ENCODE measurements at regions not wholly inside any gene's neighbourhood (a gene's known extent, or its start where the extent isn't known, plus 50 kb on each side); places are given as distances from the start of the nearest gene placed in this dataset.

GRCh38 chrX:39636481-39636880 lies 461.3 kb downstream of the BCOR start:
- Mint-ChIP-seq H3K4me1 (no peaks in the 10 kb centered on the region), H3K27ac (no peak overlapping the region), H3K4me3 (no peak overlapping the region), H3K36me3 (ENCODE audit: low read depth) (no peaks in the 10 kb centered on the region), H3K27me3 (no peaks in the 10 kb centered on the region), H3K9me3 (no peaks in the 10 kb centered on the region)
- intact Hi-C loops (cut with micrococcal nuclease), result no loop called here
- DNase-seq (no peak), ATAC-seq (ENCODE audit: low read depth) (no peak)
- POLR2A ChIA-PET, result no interaction called here
- no peak for TF ChIP-seq CTCF (IDR thresholded peaks at IDR 0.05)
- CTCF ChIA-PET, result no interaction called here

- no peaks in the 10 kb centered on the region for H3K36me3 Mint-ChIP-seq (ENCODE audit: low read depth)
Measured at GRCh38 chrX:39638526-39638925, 459.2 kb downstream of the BCOR start.

GRCh38 chrX:39639871-39640270 lies 457.9 kb downstream of the BCOR start:
- H3K4me1 Mint-ChIP-seq, result no peaks in the 10 kb centered on the region
- intact Hi-C loops (cut with micrococcal nuclease), result no loop called here
- H3K27me3 Mint-ChIP-seq, result peaks cover 4% of the 10 kb centered on the region
- DNase-seq (no peak), ATAC-seq (ENCODE audit: low read depth) (no peak)
- H3K9me3 Mint-ChIP-seq, result no peaks in the 10 kb centered on the region
- H3K4me3 Mint-ChIP-seq, result no peak overlapping the region
- H3K36me3 Mint-ChIP-seq (ENCODE audit: low read depth), result no peaks in the 10 kb centered on the region
- POLR2A ChIA-PET, result no interaction called here
- no peak overlapping the region for H3K27ac Mint-ChIP-seq
- TF ChIP-seq CTCF (IDR thresholded peaks at IDR 0.05), result no peak
- CTCF ChIA-PET, result no interaction called here

More at GRCh38 chrX:39638526-39638925, 459.2 kb downstream of the BCOR start:
- Mint-ChIP-seq H3K27ac (no peak overlapping the region), H3K9me3 (no peaks in the 10 kb centered on the region), H3K4me1 (no peaks in the 10 kb centered on the region), H3K27me3 (peaks cover 4% of the 10 kb centered on the region), H3K4me3 (no peak overlapping the region)
- no peak for DNase-seq
- ChIA-PET POLR2A (no interaction called here), CTCF (no interaction called here)
- intact Hi-C loops (cut with micrococcal nuclease), result no loop called here
- no peak for ATAC-seq (ENCODE audit: low read depth)
- TF ChIP-seq CTCF (IDR thresholded peaks at IDR 0.05), result no peak

DNA sequence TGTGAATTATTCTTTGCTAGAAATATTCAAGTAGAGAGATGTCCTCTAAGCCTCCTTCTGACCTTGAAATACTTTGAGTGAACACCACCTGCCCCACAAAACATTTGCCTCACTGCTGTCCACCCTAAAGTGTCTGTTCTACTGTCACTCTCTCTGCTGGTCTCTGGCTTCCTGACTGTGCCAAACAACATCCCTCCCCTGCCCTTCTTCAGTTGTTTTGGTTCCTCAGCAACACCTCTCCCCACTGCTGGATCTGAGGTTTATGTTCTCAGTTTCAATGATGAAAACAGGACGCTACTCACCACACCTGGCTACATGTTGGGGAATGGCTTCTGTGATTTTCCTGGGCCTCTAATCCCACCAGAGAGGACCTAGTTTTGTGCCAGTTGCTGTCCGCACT lies 456.9 kb downstream of the BCOR start:
- no peaks in the 10 kb centered on the region for H3K9me3 Mint-ChIP-seq
- no peak overlapping the region for H3K27ac Mint-ChIP-seq
- no peak for ATAC-seq (ENCODE audit: low read depth)
- intact Hi-C loops (cut with micrococcal nuclease), result no loop called here
- no peak overlapping the region for H3K4me3 Mint-ChIP-seq
- H3K4me1 Mint-ChIP-seq, result no peaks in the 10 kb centered on the region
- DNase-seq, result no peak
- POLR2A ChIA-PET, result no interaction called here
- CTCF ChIA-PET, result no interaction called here
- H3K27me3 Mint-ChIP-seq, result peaks cover 4% of the 10 kb centered on the region
- no peaks in the 10 kb centered on the region for H3K36me3 Mint-ChIP-seq (ENCODE audit: low read depth)
- no peak for TF ChIP-seq CTCF (IDR thresholded peaks at IDR 0.05)

DNA sequence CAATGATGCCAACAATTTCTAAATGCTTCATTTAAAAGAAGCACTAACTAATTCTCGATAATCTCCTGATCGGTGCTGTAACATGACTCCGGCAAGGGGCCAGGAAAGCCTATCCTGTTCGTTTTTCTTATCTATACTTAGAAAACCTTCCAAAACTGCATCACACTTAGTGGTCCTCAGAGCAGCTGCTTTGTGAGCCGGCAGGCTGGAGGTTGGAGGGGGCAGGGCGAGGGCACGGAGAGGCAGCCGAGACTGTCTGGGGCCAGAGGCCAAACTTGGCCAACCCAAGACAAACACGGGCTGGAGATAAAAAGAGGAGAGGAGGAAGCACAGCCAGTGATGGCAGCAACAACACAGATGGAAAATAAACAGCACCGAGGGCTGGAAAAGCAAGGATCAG lies 455.7 kb downstream of the BCOR start:
- no peaks in the 10 kb centered on the region for H3K4me1 Mint-ChIP-seq
- no peak overlapping the region for H3K27ac Mint-ChIP-seq
- DNase-seq (no peak), ATAC-seq (ENCODE audit: low read depth) (no peak)
- H3K4me3 Mint-ChIP-seq, result no peak overlapping the region
- H3K36me3 Mint-ChIP-seq (ENCODE audit: low read depth), result no peaks in the 10 kb centered on the region
- peaks cover 4% of the 10 kb centered on the region for H3K27me3 Mint-ChIP-seq
- TF ChIP-seq CTCF (IDR thresholded peaks at IDR 0.05), result no peak
- no peaks in the 10 kb centered on the region for H3K9me3 Mint-ChIP-seq
- ChIA-PET POLR2A (no interaction called here), CTCF (no interaction called here)
- intact Hi-C loops (cut with micrococcal nuclease), result no loop called here
